ENCODE measurements at regions not wholly inside any gene's neighbourhood (a gene's known extent, or its start where the extent isn't known, plus 50 kb on each side); places are given as distances from the start of the nearest gene placed in this dataset.
"Not testable (repeated sequence)": the region's sequence is repeated elsewhere in the genome, so short reads cannot be mapped to it uniquely, and the experiment has no call there.

GRCh38 chrX:39401483-39402110 is 600.3 kb downstream of the MID1IP1 start:
- DNase-seq (ENCODE audit: low read depth in 2 of 2) = no peak

GRCh38 chrX:39402158-39402557 is 600.9 kb downstream of the MID1IP1 start:
- no peak for DNase-seq (ENCODE audit: low read depth in 2 of 2)

GRCh38 chrX:39406799-39407198 is 605.5 kb downstream of the MID1IP1 start:
- no peak for DNase-seq (ENCODE audit: low read depth in 2 of 2)

- DNase-seq (ENCODE audit: low read depth in 2 of 2) = no peak
These were observed 608.1 kb downstream of the MID1IP1 start for GRCh38 chrX:39409246-39409917.

GRCh38 chrX:39414290-39414854 is 613.1 kb downstream of the MID1IP1 start:
- no peak for DNase-seq (ENCODE audit: low read depth in 2 of 2)

GRCh38 chrX:39416547-39417260 is 615.4 kb downstream of the MID1IP1 start:
- DNase-seq (ENCODE audit: low read depth in 2 of 2) = no peak

GRCh38 chrX:39418254-39418704 is 617.0 kb downstream of the MID1IP1 start:
- no peak for DNase-seq (ENCODE audit: low read depth in 2 of 2)

GRCh38 chrX:39418731-39419638 is 617.7 kb downstream of the MID1IP1 start:
- DNase-seq (ENCODE audit: low read depth in 2 of 2) = no peak

- DNase-seq (ENCODE audit: low read depth in 2 of 2) = no peak
These were observed 619.7 kb downstream of the MID1IP1 start for GRCh38 chrX:39421006-39421405.

GRCh38 chrX:39425124-39425806 is 624.0 kb downstream of the MID1IP1 start:
- no peak for DNase-seq (ENCODE audit: low read depth in 2 of 2)

- no peak for DNase-seq (ENCODE audit: low read depth in 2 of 2)
These were observed 624.8 kb downstream of the MID1IP1 start for GRCh38 chrX:39426101-39426500.

GRCh38 chrX:39427492-39427891 is 626.2 kb downstream of the MID1IP1 start:
- no peak for DNase-seq (ENCODE audit: low read depth in 2 of 2)

- DNase-seq (ENCODE audit: low read depth in 2 of 2) = no peak
These were observed 626.6 kb downstream of the MID1IP1 start for GRCh38 chrX:39427906-39428305.

- no peak for DNase-seq (ENCODE audit: low read depth in 2 of 2)
These were observed 629.3 kb downstream of the MID1IP1 start for GRCh38 chrX:39430551-39430950.

GRCh38 chrX:39431893-39432292 is 630.6 kb downstream of the MID1IP1 start:
- no peak for DNase-seq (ENCODE audit: low read depth in 2 of 2)

GRCh38 chrX:39434671-39435070 is 633.4 kb downstream of the MID1IP1 start:
- DNase-seq (ENCODE audit: low read depth in 2 of 2) = not testable (repeated sequence)

- not testable (repeated sequence) for DNase-seq (ENCODE audit: low read depth in 2 of 2)
These were observed 635.3 kb downstream of the MID1IP1 start for GRCh38 chrX:39436538-39436937.

GRCh38 chrX:39437670-39438441 is 636.6 kb downstream of the MID1IP1 start:
- no peak for DNase-seq (ENCODE audit: low read depth in 2 of 2)

- no peak for DNase-seq (ENCODE audit: low read depth in 2 of 2)
These were observed 637.6 kb downstream of the MID1IP1 start for GRCh38 chrX:39438603-39439602.

Data from activated CD8-positive, alpha-beta memory T cell treated with anti-CD3 and anti-CD28 coated beads for 4 hours (primary cell).